GM19351 (cell line): ENCODE measurements at regions not wholly inside any gene's neighbourhood (a gene's known extent, or its start where the extent isn't known, plus 50 kb on each side); places are given as distances from the start of the nearest gene placed in this dataset.
"Not testable (repeated sequence)": the region's sequence is repeated elsewhere in the genome, so short reads cannot be mapped to it uniquely, and the experiment has no call there.

Source experiments
- ATAC-seq: cut with Tn5 transposase; IDR thresholded peaks from one replicate; pipeline ENCODE4 v1.9.1; 2021; ENCODE audit warnings: mild to moderate bottlenecking, moderate library complexity; ENCODE audit not compliant: unreplicated experiment

DNA sequence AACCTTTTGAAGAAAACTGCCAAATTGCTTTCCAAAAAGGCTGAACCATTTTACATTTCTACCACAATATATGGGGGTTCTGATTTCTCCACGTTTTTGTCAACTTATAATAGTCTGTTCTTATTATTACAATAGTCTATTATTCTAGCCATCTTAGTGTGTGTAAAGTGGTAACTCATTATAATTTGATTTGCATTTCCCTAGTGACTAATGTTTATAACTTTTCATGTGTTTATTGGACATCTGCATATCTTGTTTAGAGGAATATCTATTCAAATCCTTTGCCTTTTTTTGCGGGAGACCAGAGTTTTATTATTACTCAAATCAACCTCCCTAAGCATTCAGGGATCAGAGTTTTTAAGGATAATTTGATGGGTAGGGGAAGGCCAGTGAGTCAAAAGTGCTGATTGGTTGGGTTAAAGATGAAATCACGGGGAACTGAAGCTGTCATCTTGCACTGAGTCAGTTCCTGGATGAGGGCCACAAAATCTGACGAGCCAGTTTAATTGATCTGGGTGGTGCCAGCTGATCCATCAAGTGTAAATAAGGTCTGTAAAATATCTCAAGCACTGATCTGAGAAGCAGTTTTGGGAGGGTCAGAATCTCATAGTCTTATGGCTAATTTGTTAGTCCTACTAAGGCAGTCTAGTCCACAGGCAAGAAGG, 303.4 kb upstream of the NCKAP5 start:
- ATAC-seq = no peak

DNA sequence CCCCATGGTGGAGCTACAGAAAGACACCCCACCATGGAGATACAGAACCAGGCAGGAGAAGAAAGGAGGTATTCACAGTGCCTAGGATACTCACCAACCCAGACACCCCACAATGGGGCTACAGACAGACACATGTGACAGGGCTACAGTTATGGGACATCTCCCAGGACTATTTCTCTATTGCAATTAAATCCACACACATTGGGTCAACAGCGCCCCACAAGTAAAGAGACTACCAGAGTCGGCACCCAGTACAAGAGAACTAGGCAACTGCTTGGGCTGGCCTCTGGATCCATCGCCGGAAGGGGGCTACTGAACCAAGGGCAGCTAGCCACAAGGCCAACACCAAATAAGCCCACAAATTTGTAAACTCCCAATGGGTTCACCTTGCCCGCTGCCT, 310.1 kb upstream of the NCKAP5 start:
- no peak for ATAC-seq

DNA sequence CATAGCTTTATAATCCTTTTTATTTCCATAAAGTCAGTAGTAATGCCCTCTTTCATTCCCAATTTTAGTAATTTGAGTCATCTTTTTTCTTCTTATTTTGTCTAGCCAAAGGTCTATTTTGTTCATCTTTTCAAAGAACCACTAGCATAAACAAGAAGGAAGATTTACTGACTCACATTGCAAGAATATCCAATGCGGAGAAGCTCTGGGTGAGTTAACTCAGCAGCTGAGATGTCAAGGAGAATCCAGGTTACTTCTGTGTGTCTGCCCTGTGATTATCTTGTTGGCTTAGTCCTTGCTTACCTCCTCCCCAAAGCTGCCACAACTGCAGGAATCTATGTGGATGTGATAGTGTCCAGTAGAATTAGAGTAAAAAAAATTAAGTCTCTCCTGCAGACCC, 311.4 kb upstream of the NCKAP5 start:
- no peak for ATAC-seq

DNA sequence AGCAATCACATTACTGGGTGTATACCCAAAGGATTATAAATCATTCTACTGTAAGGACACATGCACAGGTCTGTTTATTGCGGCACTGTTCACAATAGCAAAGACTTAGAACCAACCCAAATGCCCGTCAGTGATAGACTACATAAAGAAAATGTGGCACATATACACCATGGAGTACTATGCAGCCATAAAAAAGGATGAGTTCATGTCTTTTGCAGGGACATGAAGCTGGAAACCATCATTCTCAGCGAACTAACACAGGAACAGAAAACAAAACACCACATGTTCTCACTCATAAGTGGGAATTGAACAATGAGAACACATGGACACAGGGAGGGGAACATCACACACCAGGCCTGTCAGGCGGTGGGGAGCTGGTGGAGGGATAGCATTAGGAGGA, 313.9 kb upstream of the NCKAP5 start:
- not testable (repeated sequence) for ATAC-seq

DNA sequence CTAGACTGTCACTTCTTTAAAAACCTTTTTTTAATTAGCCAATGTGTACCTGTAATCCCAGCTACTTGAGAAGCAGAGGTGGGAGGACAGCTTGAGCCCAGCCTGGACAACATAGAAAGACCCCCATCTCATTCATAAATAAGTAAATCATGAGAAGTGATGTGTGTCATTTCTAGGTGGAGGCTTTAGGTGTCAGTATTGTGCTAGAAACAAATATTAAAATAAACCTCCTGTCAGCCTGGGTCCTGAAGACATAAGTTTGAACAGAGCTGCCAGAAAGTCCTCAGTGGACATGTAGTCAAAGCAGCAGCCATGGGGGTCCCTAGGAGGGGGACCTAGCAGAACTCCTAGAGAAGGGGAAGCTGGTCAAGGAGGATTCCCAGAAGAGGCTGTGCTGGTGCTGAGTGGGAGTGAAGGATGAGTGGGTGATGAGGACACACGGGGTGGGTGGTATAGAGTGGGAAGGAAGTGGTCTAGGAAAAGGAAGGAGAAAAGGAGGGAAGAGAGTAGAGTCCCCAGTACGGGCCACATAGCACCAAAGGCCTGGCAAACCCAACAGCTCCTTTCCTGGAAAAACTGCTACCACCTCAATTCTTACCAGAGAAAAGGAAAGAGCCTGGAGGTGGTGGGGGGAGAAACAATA, 316.6 kb upstream of the NCKAP5 start:
- ATAC-seq = peak; percentile 63

DNA sequence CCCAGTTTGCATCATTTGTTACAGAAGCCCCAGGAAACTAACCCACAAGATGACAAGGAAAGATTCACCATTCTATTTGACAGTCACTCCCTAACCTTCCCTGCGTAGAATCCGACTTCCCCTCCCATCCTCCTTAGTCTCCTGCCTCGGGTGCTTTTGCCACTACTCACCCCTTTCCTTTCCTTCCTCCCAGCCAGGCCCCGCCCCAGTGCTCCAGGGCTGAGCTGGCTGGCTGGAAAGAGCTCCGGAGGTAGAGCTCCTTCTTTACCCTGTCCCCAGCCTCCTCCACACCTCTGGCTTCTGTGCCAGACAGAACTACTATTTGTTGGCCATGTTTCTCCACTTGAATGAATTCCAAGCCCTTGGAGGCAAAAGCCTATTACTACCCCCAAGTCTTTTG, 317.6 kb upstream of the NCKAP5 start:
- no peak for ATAC-seq

DNA sequence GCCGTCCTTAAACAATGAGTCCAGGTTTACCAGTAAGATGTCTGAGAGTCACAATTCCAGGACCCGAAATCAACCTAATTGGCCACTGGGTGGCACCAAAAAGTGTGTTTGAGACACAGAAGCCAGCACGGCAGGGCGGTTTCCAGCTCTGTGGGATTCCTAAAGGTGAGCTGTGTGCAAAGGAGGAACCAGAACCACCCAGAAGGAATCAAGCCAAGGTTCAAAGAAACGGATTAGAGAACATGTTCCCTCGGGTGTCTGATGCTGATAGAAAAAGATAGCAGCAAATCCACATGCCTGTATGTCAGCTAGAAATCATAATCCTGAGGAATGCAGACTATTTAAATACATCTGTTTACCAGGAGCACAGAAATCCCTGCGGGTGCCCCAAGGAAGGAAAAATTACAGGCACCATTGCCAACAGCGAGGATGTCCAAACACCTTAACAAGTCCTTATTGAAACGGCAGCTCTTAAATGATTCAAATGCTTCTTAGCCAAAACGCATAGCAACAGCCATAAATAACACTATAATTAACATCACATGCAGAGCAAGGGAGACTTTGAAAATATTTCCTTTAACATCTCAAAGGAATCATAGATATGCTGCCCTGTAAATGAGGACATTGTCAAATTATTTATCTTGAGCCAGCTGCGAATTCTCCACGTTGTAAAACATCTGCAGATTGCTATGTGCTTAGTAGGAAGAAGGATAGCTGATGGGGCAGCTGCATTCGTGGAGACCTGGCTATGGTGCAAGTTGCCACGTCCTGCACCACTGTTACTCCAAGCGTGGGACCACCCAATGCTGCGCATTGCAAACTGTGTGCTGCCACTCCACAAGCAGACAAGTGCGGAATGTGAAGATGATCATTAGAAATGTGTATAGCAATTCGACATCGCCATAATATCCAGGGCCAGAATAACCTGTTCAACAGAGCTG, 318.7 kb upstream of the NCKAP5 start:
- ATAC-seq = peak; percentile 85

DNA sequence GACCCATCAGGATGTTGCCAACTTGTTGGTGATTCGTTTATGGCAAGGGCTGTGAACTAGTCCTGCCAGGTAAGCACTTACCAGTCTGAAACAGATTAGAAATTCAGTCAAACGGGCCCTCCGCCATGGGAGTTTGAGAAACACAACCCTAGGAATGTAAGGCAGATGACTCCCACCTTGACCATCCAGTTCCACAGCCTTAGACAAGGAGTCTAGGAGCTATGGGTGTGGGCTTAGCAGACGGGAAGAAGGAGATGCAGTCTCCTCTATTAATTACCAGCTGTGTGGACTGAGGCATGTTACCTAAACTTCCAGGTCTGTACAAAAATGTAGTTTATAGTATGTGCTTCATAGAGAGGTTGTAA, 319.4 kb upstream of the NCKAP5 start:
- ATAC-seq = no peak

DNA sequence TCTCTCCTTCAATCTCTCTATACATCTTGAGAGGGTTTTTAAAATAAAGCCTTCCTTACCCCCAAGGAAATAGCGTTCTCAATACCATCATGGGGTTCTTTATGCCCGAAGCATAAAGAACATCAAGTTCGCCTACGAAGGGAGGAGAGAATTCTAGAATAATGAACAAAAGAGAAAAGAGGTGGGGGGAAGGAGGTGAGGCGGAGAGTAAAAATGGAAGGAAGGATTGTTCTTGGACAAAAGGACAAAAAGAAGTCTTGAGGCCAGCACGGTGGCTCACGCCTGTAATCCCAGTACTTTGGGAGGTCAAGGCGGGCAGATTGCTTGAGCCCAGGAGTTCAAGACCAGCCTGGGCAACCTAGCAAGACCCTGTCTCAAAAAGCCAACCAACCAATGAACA, 319.8 kb upstream of the NCKAP5 start:
- no peak for ATAC-seq

DNA sequence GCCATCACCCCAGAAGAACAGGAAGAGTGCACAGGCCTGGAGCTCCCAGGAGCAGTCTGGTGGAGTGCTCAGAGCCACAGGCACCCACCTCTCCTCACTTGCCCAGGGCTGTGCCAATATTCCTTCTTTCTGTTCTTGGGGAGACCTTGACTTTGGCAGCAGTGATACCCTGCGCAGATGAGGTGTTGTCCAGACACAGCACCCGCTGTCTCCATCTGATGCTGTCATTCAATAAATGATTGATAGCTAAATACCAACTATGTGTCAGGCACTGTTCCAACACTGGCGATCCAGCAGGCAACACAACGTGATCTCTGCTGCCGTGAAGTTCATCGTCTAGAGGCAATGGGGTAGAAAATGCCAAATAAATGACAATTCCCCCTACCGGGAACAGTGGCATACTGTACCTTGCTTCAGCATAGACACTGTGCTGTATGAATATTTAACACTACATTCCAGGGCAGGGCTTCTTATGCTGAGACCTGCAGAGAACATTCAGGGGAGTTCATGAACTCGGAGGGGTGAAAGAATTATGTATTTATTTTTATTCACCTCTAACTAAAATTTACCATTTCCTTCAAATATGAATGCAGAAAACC, 320.5 kb upstream of the NCKAP5 start:
- ATAC-seq = no peak

DNA sequence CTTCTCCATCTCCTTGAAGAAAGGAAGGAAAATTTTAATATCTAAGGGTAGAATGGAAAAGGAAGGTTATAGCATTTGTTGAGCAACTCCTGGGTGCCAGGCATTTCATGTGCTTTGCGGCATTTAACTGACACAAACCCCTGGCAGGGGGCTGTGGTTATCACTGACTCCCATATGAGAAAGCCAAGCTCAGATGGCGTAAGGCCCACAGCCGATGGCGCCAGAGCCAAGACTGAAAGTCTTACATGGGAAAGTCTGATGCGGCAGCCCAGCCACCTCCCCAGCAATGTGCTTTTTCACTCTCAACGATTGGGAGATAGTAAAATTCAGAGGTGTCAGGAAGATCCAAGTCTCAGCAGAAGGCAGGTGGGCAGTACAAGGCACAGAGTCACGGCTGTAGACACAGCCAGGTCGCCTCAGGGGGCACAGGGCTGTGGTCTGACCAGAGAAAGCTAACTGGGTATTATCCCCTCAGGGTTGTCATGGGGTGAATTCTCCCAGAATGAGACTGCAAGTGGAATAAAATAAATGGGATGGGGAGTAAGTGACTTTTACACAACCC, 324.2 kb upstream of the NCKAP5 start:
- ATAC-seq = no peak

DNA sequence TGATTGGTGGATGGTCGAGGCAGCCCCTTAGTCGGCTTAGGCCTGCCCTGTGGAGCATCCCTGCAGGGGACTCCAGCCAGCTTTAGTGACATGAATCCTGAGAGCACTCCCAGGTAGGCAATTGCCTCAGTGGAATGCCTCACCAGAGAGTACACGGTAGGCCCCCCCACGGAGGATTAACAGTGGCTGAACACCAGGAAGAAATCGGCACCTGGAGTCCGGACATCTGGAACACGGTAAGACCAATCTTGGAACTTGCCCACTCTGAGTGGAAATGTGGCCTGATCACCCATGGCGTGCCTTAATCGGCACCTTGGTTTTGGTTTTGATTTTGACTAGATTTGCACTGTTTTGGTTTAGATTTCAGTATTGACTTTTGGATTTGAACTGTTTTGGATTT, 326.2 kb upstream of the NCKAP5 start:
- ATAC-seq = no peak

DNA sequence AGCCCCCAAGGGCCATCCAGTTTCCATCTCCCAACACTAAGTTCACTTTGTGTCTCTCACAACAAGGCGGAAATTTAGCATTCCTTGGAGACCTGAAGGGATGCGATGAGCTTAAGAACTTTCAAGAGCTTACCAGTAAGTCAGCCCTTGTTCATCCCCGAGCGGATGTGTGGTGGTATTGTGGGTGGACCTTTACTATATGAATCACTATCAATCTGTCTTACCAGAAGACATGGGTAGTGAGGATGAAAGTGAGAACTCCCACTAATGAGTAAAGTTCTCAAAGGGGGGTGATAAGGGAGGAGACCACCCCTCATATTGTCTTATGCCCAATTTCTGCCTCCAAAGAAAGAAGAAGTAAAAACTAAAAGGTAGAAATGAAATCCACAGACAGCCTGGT, 329.6 kb upstream of the NCKAP5 start:
- not testable (repeated sequence) for ATAC-seq

DNA sequence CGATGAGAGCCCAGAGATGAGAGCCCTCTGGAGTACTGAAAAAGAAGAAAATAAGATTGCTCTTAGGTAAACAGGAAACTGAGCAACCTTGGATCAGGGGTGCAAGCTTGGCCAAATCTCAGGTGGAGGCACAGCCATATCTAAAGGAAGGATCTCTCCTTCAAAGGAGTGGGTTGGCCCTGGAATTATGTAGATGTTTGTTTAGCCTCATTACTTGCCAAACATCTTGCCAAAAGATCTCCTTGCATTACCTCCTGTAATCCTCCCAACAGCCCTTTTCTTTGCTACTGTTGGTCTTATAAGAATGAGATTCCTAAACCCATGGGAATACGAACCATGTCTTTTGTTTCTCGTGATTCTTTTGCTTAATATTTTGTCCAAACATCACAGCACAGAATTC, 332.6 kb upstream of the NCKAP5 start:
- ATAC-seq = no peak

DNA sequence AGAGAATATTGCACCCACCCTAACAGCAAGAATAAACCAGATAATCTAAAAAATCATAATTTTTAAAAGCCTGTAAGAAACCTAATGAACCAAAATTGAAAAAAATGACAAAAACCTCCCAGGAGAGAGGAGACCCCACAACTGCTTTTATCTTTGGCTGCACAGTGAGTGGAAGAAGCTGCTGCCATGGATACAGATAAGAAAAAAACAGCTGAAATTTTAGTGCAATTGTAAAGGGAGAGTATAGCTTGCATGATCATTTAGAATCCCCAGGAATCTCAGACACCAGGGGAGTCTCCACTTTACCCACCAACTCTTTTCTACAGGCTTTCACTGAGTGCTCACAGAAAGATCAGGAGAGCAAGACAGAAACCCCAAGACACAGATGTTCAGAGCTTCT, 338.1 kb upstream of the NCKAP5 start:
- ATAC-seq = no peak

DNA sequence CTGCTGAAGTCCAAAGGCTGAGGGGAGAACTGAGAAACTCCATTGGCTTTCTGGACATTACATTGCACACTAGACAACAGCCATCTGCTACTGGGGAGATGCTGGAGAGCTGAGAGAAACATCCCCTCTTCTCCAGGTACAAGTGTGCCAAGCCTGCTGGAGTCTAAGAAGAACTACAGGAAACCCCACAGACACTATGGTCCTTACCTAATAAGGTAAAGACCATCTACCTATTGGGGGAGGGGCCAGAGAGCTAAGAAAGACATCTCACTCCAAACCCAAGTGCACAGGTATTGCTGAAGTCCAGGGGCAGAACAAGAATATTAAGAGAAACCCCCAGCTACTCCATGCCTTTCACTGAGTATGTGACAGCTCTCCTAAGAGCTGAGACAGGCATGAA, 338.7 kb upstream of the NCKAP5 start:
- ATAC-seq = no peak

DNA sequence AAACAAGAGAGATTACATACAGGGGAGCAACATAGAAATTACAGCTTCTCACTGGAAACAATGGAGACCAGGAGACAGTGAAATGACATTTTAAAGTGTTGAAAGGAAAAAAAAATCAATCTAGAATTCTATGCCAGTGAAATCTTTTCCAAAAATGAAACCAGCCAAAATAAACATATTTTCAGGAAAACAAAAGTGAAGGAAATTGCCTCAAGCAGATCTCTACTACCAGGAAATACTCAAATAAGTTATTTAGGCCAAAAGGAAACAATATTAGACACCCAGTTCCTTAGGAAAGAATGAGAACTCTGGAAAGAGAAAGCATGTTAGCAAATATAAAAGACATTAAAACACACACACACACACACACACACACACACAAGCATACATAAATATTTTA, 339.9 kb upstream of the NCKAP5 start:
- no peak for ATAC-seq

DNA sequence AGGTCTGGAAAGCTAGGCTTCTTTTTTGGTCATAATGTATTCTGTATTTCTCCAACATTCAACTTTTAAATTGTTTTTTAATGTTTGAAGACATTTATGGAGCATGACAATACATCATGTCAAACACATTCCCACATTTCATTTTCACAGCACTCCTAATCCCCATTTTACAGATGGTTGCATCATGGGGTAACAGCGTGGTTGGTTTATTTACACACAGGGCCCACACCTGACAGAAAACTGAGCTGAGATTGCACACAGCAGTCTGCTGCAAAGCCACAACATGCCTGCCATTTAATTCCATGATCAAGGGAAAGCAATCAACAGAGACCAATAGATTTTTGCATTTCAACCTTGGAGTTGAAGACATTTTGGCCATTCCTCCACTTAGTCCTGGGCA, 335.7 kb upstream of the MGAT5 start:
- no peak for ATAC-seq

DNA sequence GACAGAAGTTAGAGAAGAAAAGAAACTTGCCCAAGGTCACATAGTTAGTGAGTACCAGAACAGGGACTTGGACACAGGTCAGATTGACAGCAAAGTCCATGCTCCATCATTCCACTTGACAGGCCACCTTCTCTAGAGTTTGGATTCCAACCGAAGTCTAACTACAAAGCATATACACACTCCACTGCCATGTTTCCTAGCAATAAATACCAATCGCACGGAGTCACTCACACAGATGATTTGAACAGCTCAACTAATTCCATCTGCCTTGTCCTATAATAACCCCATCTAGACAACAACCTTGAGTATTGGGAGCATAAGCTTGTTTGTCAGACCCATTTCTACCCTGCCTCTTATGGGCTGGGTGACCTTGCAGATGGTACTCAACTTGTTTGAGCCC, 334.6 kb upstream of the MGAT5 start:
- ATAC-seq = no peak

DNA sequence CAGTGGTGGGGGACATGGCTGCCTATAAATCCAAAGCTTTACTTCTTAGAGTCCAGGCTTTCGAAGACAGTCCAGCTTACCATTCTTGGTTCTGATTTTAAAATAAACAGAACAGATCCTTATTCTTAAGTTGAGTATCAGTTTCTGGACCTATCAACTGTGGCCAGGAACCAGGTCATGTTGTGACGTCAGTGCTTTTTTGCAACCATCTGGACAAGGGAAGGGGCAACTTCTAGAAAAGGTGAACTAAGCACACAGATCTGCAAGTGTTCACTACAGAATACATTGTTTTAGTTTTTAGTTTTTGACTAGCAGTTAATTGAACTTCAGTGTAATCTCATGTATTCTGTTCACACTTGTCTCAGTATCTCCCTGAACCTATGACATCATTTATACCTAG, 326.0 kb upstream of the MGAT5 start:
- no peak for ATAC-seq

DNA sequence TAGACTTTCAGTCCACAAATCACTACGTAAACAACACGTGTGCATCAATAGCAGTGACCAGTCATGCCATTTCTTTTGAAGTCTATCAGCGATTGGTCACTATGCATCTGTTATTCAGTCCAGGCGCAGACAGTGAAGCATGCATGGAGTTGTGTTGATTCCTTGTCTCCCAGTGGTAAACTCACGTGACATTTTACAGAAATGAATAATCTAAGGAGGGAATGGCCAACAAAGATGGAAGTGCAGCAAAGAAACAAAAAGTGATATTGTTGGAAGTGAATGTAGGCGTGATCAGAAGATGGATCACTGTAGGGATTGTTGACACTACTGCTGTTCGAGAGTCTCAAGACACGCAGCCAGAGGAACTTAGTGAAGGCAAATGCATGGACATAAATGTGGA, 317.8 kb upstream of the MGAT5 start:
- ATAC-seq = no peak
